Sigmoid colon (tissue), 6 donors: ENCODE measurements at regions not wholly inside any gene's neighbourhood (a gene's known extent, or its start where the extent isn't known, plus 50 kb on each side); places are given as distances from the start of the nearest gene placed in this dataset.

Experiments used
- DNase-seq: peaks from one replicate; pipeline ENCODE4 v3.0.0-alpha.2; 2019
- H3K27ac ChIP-seq, 4 donors: fragments of 200-600 bp; sonication (generic); one replicate each; pipeline ENCODE4 v1.5.1; 2016 to 2019; ENCODE audit warnings: mild to moderate bottlenecking in 1 of 4
- H3K27me3 ChIP-seq, 3 donors: fragments of 200-600 bp; sonication (generic); one replicate each; pipeline ENCODE4 v1.5.1; 2019; ENCODE audit warnings: mild to moderate bottlenecking in 1 of 3
- H3K36me3 ChIP-seq, 4 donors: fragments of 200-600 bp; sonication (generic); one replicate each; pipeline ENCODE4 v1.5.1; 2016 to 2019
- H3K4me1 ChIP-seq, 4 donors: fragments of 200-600 bp; sonication (generic); one replicate each; pipeline ENCODE4 v1.5.1; 2017 to 2019
- H3K4me3 ChIP-seq, 4 donors: fragments of 200-600 bp; sonication (generic); one replicate each; pipeline ENCODE4 v1.5.1; 2017 to 2019; ENCODE audit warnings: mild to moderate bottlenecking in 2 of 4, moderate library complexity in 1 of 4
- H3K9me3 ChIP-seq, 4 donors: fragments of 200-600 bp in 3 of 4; sonication (generic) in 3 of 4; one replicate each; pipeline versions ENCODE4 v1.5.1 to v1.6.1; 2013 to 2019
- CTCF ChIP-seq, 4 experiments: fragments of 450-650 bp in 3 of 4; fragments of 200-600 bp in 1 of 4; IDR thresholded peaks; one replicate each; pipeline ENCODE4 v1.5.1; 2016 to 2019; ENCODE audit warnings: antibody characterized with exemption in 4 of 4, mild to moderate bottlenecking in 3 of 4, moderate library complexity in 2 of 4
- EP300 ChIP-seq, 4 donors: sonication (generic); formaldehyde crosslinking; IDR thresholded peaks; one replicate each; pipeline ENCODE4 v1.6.1; 2017; ENCODE audit warnings: antibody characterized with exemption in 4 of 4
- POLR2A ChIP-seq, 2 donors: fragments of 450-650 bp; IDR thresholded peaks; one replicate each; pipeline ENCODE4 v1.6.1; 2016; ENCODE audit warnings: antibody characterized with exemption in 2 of 2, mild to moderate bottlenecking in 2 of 2, moderate library complexity in 2 of 2
- POLR2AphosphoS5 ChIP-seq, 4 donors: sonication (generic); formaldehyde crosslinking; IDR thresholded peaks; one replicate each; pipeline ENCODE4 v1.6.1; 2017; ENCODE audit warnings: antibody characterized with exemption in 4 of 4
- WGBS, 2 donors: extraction: QIAGEN DNeasy Blood & Tissue Kit; methylation state at CpG; one replicate each; pipeline ENCODE4 v1.1.7; 2013; 5-methylcytosine and 5-hydroxymethylcytosine counted together
- intact Hi-C: fragments of 100-400 bp; cut with DNase I; formaldehyde crosslinking; loops from one replicate; pipeline ENCODE4 v1.15.1; 2023
- donor health status: healthy with polysubstance abuse.
- donor health status: healthy.

DNA sequence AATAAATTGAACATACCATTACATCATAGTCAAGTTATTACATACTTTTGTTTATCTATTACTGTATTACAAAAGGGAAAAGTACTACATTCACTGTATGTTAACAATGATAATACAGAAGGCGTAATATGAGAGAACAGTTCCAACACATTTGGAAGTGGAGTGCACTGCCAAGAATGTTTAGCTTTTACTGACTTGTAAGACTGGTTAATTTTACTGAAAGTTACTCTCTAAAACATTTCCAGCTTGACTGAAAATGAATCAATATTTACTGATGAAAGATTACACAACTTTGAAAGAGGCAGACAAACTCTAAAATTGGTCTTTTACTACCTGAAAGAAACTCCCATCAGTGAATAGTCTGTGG, 728.5 kb downstream of the FSCB start:
- WGBS, 2 donors, result 23 to 70% methylated on average over 1 of the region's 1 CpG
- TF ChIP-seq POLR2AphosphoS5 (IDR thresholded peaks at IDR 0.05) (no peak), EP300 (IDR thresholded peaks at IDR 0.05) (no peak), CTCF (IDR thresholded peaks at IDR 0.05) (no peak), POLR2A (IDR thresholded peaks at IDR 0.05) (no peak)
- no peak overlapping the region for H3K4me3 ChIP-seq
- no peak for DNase-seq
- no peaks in the 10 kb centered on the region for H3K36me3 ChIP-seq
- H3K27ac ChIP-seq, result no peak overlapping the region
- intact Hi-C loops, result no loop called here
- no peaks in the 10 kb centered on the region for H3K27me3 ChIP-seq
- peaks cover 0 to 4% (median 0%) of the 10 kb centered on the region in 4 donors for H3K9me3 ChIP-seq
- H3K4me1 ChIP-seq, result no peaks in the 10 kb centered on the region

GRCh38 chr14:43765474-43765873, 741.6 kb downstream of the FSCB start:
- H3K27me3 ChIP-seq, result no peaks in the 10 kb centered on the region
- no peak for DNase-seq
- H3K4me3 ChIP-seq, result no peak overlapping the region
- H3K9me3 ChIP-seq, result no peaks in the 10 kb centered on the region
- H3K4me1 ChIP-seq, result no peaks in the 10 kb centered on the region
- TF ChIP-seq POLR2A (IDR thresholded peaks at IDR 0.05) (no peak), CTCF (IDR thresholded peaks at IDR 0.05) (no peak), POLR2AphosphoS5 (IDR thresholded peaks at IDR 0.05) (no peak), EP300 (IDR thresholded peaks at IDR 0.05) (no peak)
- H3K27ac ChIP-seq, result no peak overlapping the region
- intact Hi-C loops, result no loop called here
- no peaks in the 10 kb centered on the region for H3K36me3 ChIP-seq

DNA sequence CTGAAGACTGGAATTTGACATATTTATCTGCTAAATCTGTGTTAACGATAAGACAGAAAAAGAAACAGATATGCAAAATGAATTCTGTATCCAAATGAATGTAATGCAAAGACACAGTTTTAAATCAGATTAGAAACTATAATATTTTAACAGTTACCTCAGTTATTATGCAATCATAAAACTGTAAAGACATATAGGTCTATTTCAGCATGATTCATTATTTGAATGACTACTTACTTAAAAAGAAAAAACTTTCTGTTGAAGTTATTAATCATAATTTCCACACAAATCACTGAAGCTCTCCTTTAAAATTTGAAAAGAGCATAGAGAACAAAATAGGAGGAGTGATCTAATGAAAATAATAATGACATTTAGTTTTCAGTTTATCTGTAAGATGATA, 742.6 kb downstream of the FSCB start:
- no peaks in the 10 kb centered on the region for H3K36me3 ChIP-seq
- intact Hi-C loops, result no loop called here
- H3K27ac ChIP-seq, result no peak overlapping the region
- DNase-seq, result no peak
- H3K4me3 ChIP-seq, result no peak overlapping the region
- no peaks in the 10 kb centered on the region for H3K9me3 ChIP-seq
- no peak for TF ChIP-seq POLR2A (IDR thresholded peaks at IDR 0.05)
- no peak for TF ChIP-seq EP300 (IDR thresholded peaks at IDR 0.05)
- no peak for TF ChIP-seq CTCF (IDR thresholded peaks at IDR 0.05)
- H3K27me3 ChIP-seq, result no peaks in the 10 kb centered on the region
- H3K4me1 ChIP-seq, result no peaks in the 10 kb centered on the region
- 91 to 94% methylated on average over 1 of the region's 1 CpG for WGBS, 2 donors

- no peaks in the 10 kb centered on the region for H3K9me3 ChIP-seq
- H3K4me1 ChIP-seq, result no peaks in the 10 kb centered on the region
- WGBS, 2 donors, result 86 to 92% methylated on average over 6 of the region's 6 CpGs
- intact Hi-C loops, result no loop called here
- no peak for DNase-seq
- H3K27me3 ChIP-seq, result no peaks in the 10 kb centered on the region
- H3K36me3 ChIP-seq, result no peaks in the 10 kb centered on the region
- no peak overlapping the region for H3K4me3 ChIP-seq
- no peak overlapping the region for H3K27ac ChIP-seq
- TF ChIP-seq POLR2AphosphoS5 (IDR thresholded peaks at IDR 0.05) (no peak), POLR2A (IDR thresholded peaks at IDR 0.05) (no peak), EP300 (IDR thresholded peaks at IDR 0.05) (no peak), CTCF (IDR thresholded peaks at IDR 0.05) (no peak)
These were observed 751.4 kb downstream of the FSCB start for GRCh38 chr14:43755707-43756106.

GRCh38 chr14:43754838-43755237, 752.2 kb downstream of the FSCB start:
- DNase-seq, result no peak
- no peaks in the 10 kb centered on the region for H3K4me1 ChIP-seq
- intact Hi-C loops, result no loop called here
- no peak overlapping the region for H3K27ac ChIP-seq
- no peak overlapping the region for H3K4me3 ChIP-seq
- WGBS, 2 donors, result 89 to 94% methylated on average over 3 of the region's 3 CpGs
- no peaks in the 10 kb centered on the region for H3K27me3 ChIP-seq
- H3K9me3 ChIP-seq, result no peaks in the 10 kb centered on the region
- no peaks in the 10 kb centered on the region for H3K36me3 ChIP-seq
- TF ChIP-seq CTCF (IDR thresholded peaks at IDR 0.05) (no peak), POLR2A (IDR thresholded peaks at IDR 0.05) (no peak), POLR2AphosphoS5 (IDR thresholded peaks at IDR 0.05) (no peak), EP300 (IDR thresholded peaks at IDR 0.05) (no peak)
